Gastroesophageal sphincter (tissue), 4 donors: ENCODE measurements at regions not wholly inside any gene's neighbourhood (a gene's known extent, or its start where the extent isn't known, plus 50 kb on each side); places are given as distances from the start of the nearest gene placed in this dataset.

Source experiments
- ATAC-seq: fragments of 150-250 bp; one replicate; pipeline ENCODE4 v1.9.1; 2016; ENCODE audit warnings: mild to moderate bottlenecking, moderate library complexity
- H3K27ac ChIP-seq, 4 donors: fragments of 200-600 bp; sonication (generic) in 3 of 4; 1 replicate in 3 of 4; 2 replicates in 1 of 4; pipeline ENCODE4 v1.5.1; 2016 to 2019
- H3K27me3 ChIP-seq: fragments of 200-600 bp; sonication (generic); one replicate; pipeline ENCODE4 v1.5.1; 2019
- H3K36me3 ChIP-seq, 2 donors: fragments of 200-600 bp; sonication (generic); one replicate each; pipeline ENCODE4 v1.5.1; 2019; ENCODE audit warnings: control low read depth in 1 of 2
- H3K4me1 ChIP-seq, 3 donors: fragments of 200-600 bp; sonication (generic); 1 replicate in 2 of 3; 2 replicates in 1 of 3; pipeline ENCODE4 v1.5.1; 2016 to 2019; ENCODE audit warnings: control low read depth in 2 of 3
- H3K4me3 ChIP-seq, 2 donors: fragments of 200-600 bp; sonication (generic); one replicate each; pipeline ENCODE4 v1.5.1; 2019; ENCODE audit warnings: mild to moderate bottlenecking in 1 of 2, moderate library complexity in 1 of 2
- H3K9me3 ChIP-seq, 3 donors: fragments of 200-600 bp; sonication (generic); one replicate each; pipeline ENCODE4 v1.5.1; 2017 to 2019; ENCODE audit warnings: control low read depth in 2 of 3
- CTCF ChIP-seq, 4 experiments: fragments of 200-600 bp in 2 of 4; fragments of 450-650 bp in 2 of 4; sonication (generic) in 1 of 4; IDR thresholded peaks; one replicate each; pipeline ENCODE4 v1.5.1; 2017 to 2019; ENCODE audit warnings: antibody characterized with exemption in 4 of 4, mild to moderate bottlenecking in 2 of 4, moderate library complexity in 2 of 4
- EP300 ChIP-seq: sonication (generic); formaldehyde crosslinking; IDR thresholded peaks from one replicate; pipeline ENCODE4 v1.6.1; 2017; ENCODE audit warnings: antibody characterized with exemption, mild to moderate bottlenecking
- POLR2A ChIP-seq, 2 donors: fragments of 450-650 bp; IDR thresholded peaks; one replicate each; pipeline ENCODE4 v1.6.1; 2017; ENCODE audit warnings: antibody characterized with exemption in 2 of 2, mild to moderate bottlenecking in 2 of 2, moderate library complexity in 1 of 2
- POLR2AphosphoS5 ChIP-seq: sonication (generic); formaldehyde crosslinking; IDR thresholded peaks from one replicate; pipeline ENCODE4 v1.6.1; 2017; ENCODE audit warnings: antibody characterized with exemption
- WGBS, 2 donors: methylation state at CpG; one replicate each; pipeline ENCODE4 v1.1.5; 2018; ENCODE audit warnings: low coverage in 1 of 2; 5-methylcytosine and 5-hydroxymethylcytosine counted together

DNA sequence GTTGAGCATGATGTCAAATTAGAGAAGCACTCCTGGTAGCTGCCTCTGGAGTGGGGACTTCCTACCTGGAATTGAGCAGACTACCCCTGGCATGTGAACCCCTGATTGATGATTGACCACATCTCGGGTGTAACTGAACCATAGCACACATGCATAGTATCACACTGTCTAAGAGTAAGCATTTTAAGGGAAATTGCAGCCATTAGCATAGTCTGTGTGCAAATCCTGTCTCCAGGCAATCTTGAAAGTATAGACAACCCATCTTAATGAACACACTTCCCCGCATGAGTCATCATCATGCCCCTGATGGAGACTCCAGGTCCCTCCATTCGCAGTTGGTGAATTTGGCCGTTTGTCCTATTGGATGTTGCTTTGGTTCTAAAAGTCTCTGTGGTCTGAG is 131.3 kb downstream of the C11orf91 start:
- TF ChIP-seq POLR2A (IDR thresholded peaks at IDR 0.05) (no peak), POLR2AphosphoS5 (no peak), EP300 (no peak), CTCF (IDR thresholded peaks at IDR 0.05) (no peak)
- WGBS, 2 donors: 83 to 89% methylated on average over 3 to 4 of the region's 4 CpGs
- Histone ChIP-seq H3K36me3 (no peaks in the 10 kb centered on the region), H3K4me1 (no peaks in the 10 kb centered on the region), H3K27ac (no peak overlapping the region), H3K4me3 (no peak overlapping the region), H3K9me3 (peaks cover 0 to 12% (median 0%) of the 10 kb centered on the region in 3 donors), H3K27me3 (no peaks in the 10 kb centered on the region)
- ATAC-seq: no peak

GRCh38 chr11:33567004-33567403 is 133.6 kb downstream of the C11orf91 start:
- H3K27me3 ChIP-seq: no peaks in the 10 kb centered on the region
- no peaks in the 10 kb centered on the region for H3K36me3 ChIP-seq
- ATAC-seq: no peak
- H3K27ac ChIP-seq: no peak overlapping the region
- TF ChIP-seq POLR2AphosphoS5: no peak
- no peak overlapping the region for H3K4me3 ChIP-seq
- peaks cover 0 to 5% (median 0%) of the 10 kb centered on the region in 3 donors for H3K9me3 ChIP-seq
- 100% methylated on average over 1 of the region's 1 CpG; no CpG with 5 or more reads in 1 of the 2 donors for WGBS, 2 donors
- no peaks in the 10 kb centered on the region for H3K4me1 ChIP-seq

DNA sequence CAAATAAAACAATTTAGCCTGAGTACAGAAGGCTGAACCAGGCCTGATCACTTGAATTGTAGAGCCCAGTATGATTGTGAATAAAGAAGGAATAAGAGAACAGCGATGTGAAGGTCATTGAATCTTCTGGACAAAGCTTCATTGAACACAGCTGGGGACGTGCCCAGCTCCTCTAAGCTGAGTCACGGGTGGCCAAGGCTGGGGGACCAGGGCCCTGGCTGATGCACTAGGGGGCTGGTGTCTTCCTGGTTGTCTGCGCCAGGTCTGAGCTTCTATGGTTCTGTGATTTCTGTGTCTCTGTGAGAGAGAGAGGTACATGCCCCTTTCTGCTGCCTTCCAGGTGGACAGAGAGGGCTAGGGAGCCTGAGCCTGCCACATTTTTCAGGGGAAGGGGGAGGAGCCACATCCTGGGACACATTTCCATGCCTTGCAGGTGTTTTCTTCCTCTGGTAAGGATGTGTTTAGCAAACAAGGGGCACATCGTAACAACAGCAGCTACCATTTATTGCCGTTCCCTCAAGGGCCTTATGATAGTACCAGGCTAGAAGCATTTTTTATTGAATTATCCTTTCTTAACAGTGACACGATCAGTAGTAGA is 135.7 kb downstream of the C11orf91 start:
- Histone ChIP-seq H3K27ac (no peak overlapping the region), H3K27me3 (no peaks in the 10 kb centered on the region), H3K4me3 (no peak overlapping the region), H3K4me1 (no peaks in the 10 kb centered on the region), H3K36me3 (no peaks in the 10 kb centered on the region), H3K9me3 (no peaks in the 10 kb centered on the region)
- ATAC-seq: no peak
- TF ChIP-seq CTCF (IDR thresholded peaks at IDR 0.05) (no peak), POLR2A (IDR thresholded peaks at IDR 0.05) (no peak), POLR2AphosphoS5 (no peak), EP300 (no peak)
- 82 to 92% methylated on average over 4 of the region's 7 CpGs for WGBS, 2 donors

DNA sequence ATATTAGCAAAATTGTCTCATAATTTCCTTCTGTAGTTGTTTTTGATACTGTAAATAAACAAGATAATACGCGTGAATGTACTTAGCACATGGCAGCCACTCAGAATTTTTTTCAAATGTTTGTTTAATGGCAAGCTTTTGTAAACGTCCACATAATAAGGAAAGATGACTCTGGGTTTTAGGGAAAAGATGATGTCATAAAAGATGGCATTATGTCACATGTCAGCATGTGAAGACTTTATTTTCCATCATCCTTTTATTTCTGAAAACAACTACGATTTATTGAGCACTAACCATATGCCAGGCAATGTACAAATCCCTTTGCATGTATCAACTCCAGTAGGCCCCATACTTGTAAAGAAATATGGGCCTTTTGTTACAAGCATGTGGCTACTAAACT is 139.9 kb downstream of the C11orf91 start:
- 64 to 74% methylated on average over 4 of the region's 4 CpGs for WGBS, 2 donors
- Histone ChIP-seq H3K4me3 (no peak overlapping the region), H3K4me1 (no peaks in the 10 kb centered on the region), H3K27me3 (no peaks in the 10 kb centered on the region), H3K27ac (no peak overlapping the region), H3K9me3 (no peaks in the 10 kb centered on the region), H3K36me3 (no peaks in the 10 kb centered on the region)
- no peak for ATAC-seq
- TF ChIP-seq EP300 (no peak), POLR2AphosphoS5 (no peak), POLR2A (IDR thresholded peaks at IDR 0.05) (no peak), CTCF (IDR thresholded peaks at IDR 0.05) (no peak)

GRCh38 chr11:33559567-33559966 is 141.1 kb downstream of the C11orf91 start:
- TF ChIP-seq POLR2A (IDR thresholded peaks at IDR 0.05) (no peak), POLR2AphosphoS5 (no peak)
- no peak overlapping the region for H3K27ac ChIP-seq
- H3K9me3 ChIP-seq: no peaks in the 10 kb centered on the region
- no peaks in the 10 kb centered on the region for H3K27me3 ChIP-seq
- WGBS, 2 donors: 73 to 84% methylated on average over 10 of the region's 11 CpGs
- no peak for ATAC-seq
- H3K4me3 ChIP-seq: no peak overlapping the region
- no peaks in the 10 kb centered on the region for H3K36me3 ChIP-seq
- no peaks in the 10 kb centered on the region for H3K4me1 ChIP-seq

DNA sequence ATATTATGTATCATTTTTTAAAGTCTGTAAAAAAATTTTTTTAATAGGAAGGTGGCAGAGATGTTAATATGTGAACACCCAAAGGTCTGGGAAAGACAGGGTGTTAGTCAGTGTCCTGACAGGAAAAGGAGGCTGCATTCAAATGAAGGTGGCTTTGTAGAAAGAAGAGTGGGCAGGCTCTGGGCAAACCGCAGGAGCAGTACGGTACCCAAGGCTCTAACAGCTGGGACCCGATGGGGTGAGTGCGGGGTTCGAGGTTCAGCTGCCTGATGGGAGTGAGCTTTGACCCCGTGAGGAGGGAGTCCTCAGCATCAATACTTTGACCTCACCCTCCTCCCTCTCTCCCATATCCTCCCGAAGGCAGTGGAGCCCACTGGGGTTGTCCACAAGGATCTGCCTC is 142.5 kb downstream of the C11orf91 start:
- Histone ChIP-seq H3K36me3 (no peaks in the 10 kb centered on the region), H3K27me3 (peaks cover under 1% of the 10 kb centered on the region), H3K9me3 (no peaks in the 10 kb centered on the region), H3K4me3 (no peak overlapping the region), H3K4me1 (no peaks in the 10 kb centered on the region), H3K27ac (no peak overlapping the region)
- ATAC-seq: no peak
- no peak for TF ChIP-seq POLR2A (IDR thresholded peaks at IDR 0.05)
- TF ChIP-seq EP300: no peak
- no peak for TF ChIP-seq CTCF (IDR thresholded peaks at IDR 0.05)
- TF ChIP-seq POLR2AphosphoS5: no peak
- WGBS, 2 donors: 80% methylated on average over 3 to 7 of the region's 7 CpGs
